Astrocyte (in vitro differentiated cells and primary cell): ENCODE measurements at regions not wholly inside any gene's neighbourhood (a gene's known extent, or its start where the extent isn't known, plus 50 kb on each side); places are given as distances from the start of the nearest gene placed in this dataset.

Source experiments
- DNase-seq: peaks from one replicate; pipeline ENCODE4 v3.0.0-alpha.2; 2010; ENCODE audit warnings: low read depth
- FAIRE-seq: peaks from 2 replicates; lab custom pipeline; 2011; peaks lifted over from hg19 to GRCh38; lab: Jason Lieb, UNC
- H2AFZ ChIP-seq: 2 replicates; pipeline ENCODE4 v1.6.0; 2012; ENCODE audit warnings: low read depth, low read length, inconsistent platforms
- H3K27ac ChIP-seq: 2 replicates; pipeline ENCODE4 v1.5.1; 2011; ENCODE audit warnings: low read depth, low read length, inconsistent platforms
- H3K27me3 ChIP-seq: 2 replicates; pipeline ENCODE4 v1.6.0; 2011; ENCODE audit warnings: low read length, inconsistent platforms; ENCODE audit not compliant: insufficient read depth
- H3K36me3 ChIP-seq: 2 replicates; pipeline ENCODE4 v1.5.1; 2011; ENCODE audit warnings: low read length, inconsistent platforms; ENCODE audit not compliant: insufficient read depth
- H3K4me1 ChIP-seq: 2 replicates; pipeline ENCODE4 v1.5.1; 2011; ENCODE audit warnings: low read length, inconsistent platforms; ENCODE audit not compliant: insufficient read depth
- H3K4me2 ChIP-seq: 2 replicates; pipeline ENCODE4 v1.6.0; 2012; ENCODE audit warnings: low read length, inconsistent platforms
- H3K4me3 ChIP-seq: 2 replicates; pipeline ENCODE4 v1.5.1; 2011; ENCODE audit warnings: low read depth, mild to moderate bottlenecking, low read length, inconsistent platforms; ENCODE audit not compliant: insufficient read depth
- H3K79me2 ChIP-seq: 2 replicates; pipeline ENCODE4 v1.6.0; 2012; ENCODE audit warnings: mild to moderate bottlenecking, low read length, inconsistent platforms; ENCODE audit not compliant: insufficient read depth
- H3K9ac ChIP-seq: 2 replicates; pipeline ENCODE4 v1.6.0; 2012; ENCODE audit warnings: mild to moderate bottlenecking, low read length, inconsistent platforms
- H3K9me3 ChIP-seq: 2 replicates; pipeline ENCODE4 v1.5.1; 2012; ENCODE audit warnings: low read depth, mild to moderate bottlenecking, low read length, inconsistent platforms; ENCODE audit not compliant: insufficient read depth
- H4K20me1 ChIP-seq: 2 replicates; pipeline ENCODE4 v1.6.0; 2012; ENCODE audit warnings: low read length, inconsistent platforms; ENCODE audit not compliant: insufficient read depth
- H3K27ac Mint-ChIP-seq: one replicate; pipeline ENCODE4 v1.8.0; 2021; ENCODE audit warnings: mild to moderate bottlenecking, mixed read lengths; ENCODE audit not compliant: unreplicated experiment
- H3K27me3 Mint-ChIP-seq: one replicate; pipeline ENCODE4 v1.8.0; 2021; ENCODE audit warnings: low read depth, mixed read lengths; ENCODE audit not compliant: unreplicated experiment
- H3K36me3 Mint-ChIP-seq: one replicate; pipeline ENCODE4 v1.8.0; 2021; ENCODE audit warnings: low read depth, mixed read lengths; ENCODE audit not compliant: unreplicated experiment
- H3K4me1 Mint-ChIP-seq: one replicate; pipeline ENCODE4 v1.8.0; 2021; ENCODE audit warnings: low read depth, mixed read lengths; ENCODE audit not compliant: unreplicated experiment
- H3K4me3 Mint-ChIP-seq: one replicate; pipeline ENCODE4 v1.8.0; 2021; ENCODE audit warnings: mild to moderate bottlenecking, moderate library complexity, mixed read lengths; ENCODE audit not compliant: unreplicated experiment
- H3K9me3 Mint-ChIP-seq: one replicate; pipeline ENCODE4 v1.8.0; 2021; ENCODE audit warnings: mild to moderate bottlenecking, mixed read lengths; ENCODE audit not compliant: unreplicated experiment
- CTCF ChIP-seq: IDR thresholded peaks from 2 replicates; pipeline ENCODE4 v1.5.1; 2011; ENCODE audit warnings: low read depth, mild to moderate bottlenecking, inconsistent platforms, low read length, moderate library complexity; ENCODE audit not compliant: insufficient read depth
- EZH2 ChIP-seq: IDR thresholded peaks from 2 replicates; pipeline ENCODE4 v1.6.1; 2012; ENCODE audit warnings: mild to moderate bottlenecking, low read length, inconsistent platforms; ENCODE audit not compliant: insufficient read depth

GRCh38 chr11:91630916-91631673, 593.5 kb upstream of the FAT3 start:
- H3K79me2 ChIP-seq, result no peaks in the 10 kb centered on the region
- Mint-ChIP-seq H3K27me3 (no peaks in the 10 kb centered on the region), H3K9me3 (no peaks in the 10 kb centered on the region), H3K4me1 (peaks cover 13% of the 10 kb centered on the region), H3K4me3 (no peak overlapping the region), H3K27ac (peak overlapping the region; percentile 31), H3K36me3 (no peaks in the 10 kb centered on the region)
- no peaks in the 10 kb centered on the region for H3K36me3 ChIP-seq
- H3K27me3 ChIP-seq, result no peaks in the 10 kb centered on the region
- no peaks in the 10 kb centered on the region for H3K9me3 ChIP-seq
- no peak overlapping the region for H3K4me2 ChIP-seq
- no peak overlapping the region for H3K9ac ChIP-seq
- H3K4me3 ChIP-seq, result no peak overlapping the region
- TF ChIP-seq EZH2, result no peak
- no peak for TF ChIP-seq CTCF
- no peaks in the 10 kb centered on the region for H4K20me1 ChIP-seq
- H3K27ac ChIP-seq, result no peak overlapping the region
- H2AFZ ChIP-seq, result no peak overlapping the region
- H3K4me1 ChIP-seq, result no peaks in the 10 kb centered on the region
- FAIRE-seq (no peak), DNase-seq (no peak)

GRCh38 chr11:91625495-91625894, 599.1 kb upstream of the FAT3 start:
- Mint-ChIP-seq H3K4me1 (peaks cover 4% of the 10 kb centered on the region), H3K9me3 (peaks cover under 1% of the 10 kb centered on the region), H3K4me3 (no peak overlapping the region), H3K27me3 (no peaks in the 10 kb centered on the region), H3K27ac (no peak overlapping the region), H3K36me3 (no peaks in the 10 kb centered on the region)
- Histone ChIP-seq H3K9ac (no peak overlapping the region), H3K4me2 (no peak overlapping the region), H3K9me3 (no peaks in the 10 kb centered on the region), H3K4me1 (no peaks in the 10 kb centered on the region), H3K36me3 (no peaks in the 10 kb centered on the region), H3K4me3 (no peak overlapping the region), H3K27ac (no peak overlapping the region), H4K20me1 (no peaks in the 10 kb centered on the region), H3K79me2 (no peaks in the 10 kb centered on the region), H2AFZ (no peak overlapping the region), H3K27me3 (no peaks in the 10 kb centered on the region)
- no peak for TF ChIP-seq CTCF
- no peak for TF ChIP-seq EZH2
- FAIRE-seq, result no peak
- no peak for DNase-seq

GRCh38 chr11:91624021-91624420, 600.6 kb upstream of the FAT3 start:
- Histone ChIP-seq H3K9ac (no peak overlapping the region), H3K4me1 (no peaks in the 10 kb centered on the region), H3K27me3 (no peaks in the 10 kb centered on the region), H3K9me3 (no peaks in the 10 kb centered on the region), H3K4me2 (no peak overlapping the region), H4K20me1 (no peaks in the 10 kb centered on the region), H3K4me3 (no peak overlapping the region), H3K27ac (no peak overlapping the region), H2AFZ (no peak overlapping the region), H3K36me3 (no peaks in the 10 kb centered on the region), H3K79me2 (no peaks in the 10 kb centered on the region)
- TF ChIP-seq CTCF (no peak), EZH2 (no peak)
- H3K9me3 Mint-ChIP-seq, result peaks cover 3% of the 10 kb centered on the region
- no peak overlapping the region for H3K27ac Mint-ChIP-seq
- no peak for DNase-seq
- H3K4me1 Mint-ChIP-seq, result peaks cover 4% of the 10 kb centered on the region
- H3K27me3 Mint-ChIP-seq, result no peaks in the 10 kb centered on the region
- no peak for FAIRE-seq
- no peak overlapping the region for H3K4me3 Mint-ChIP-seq
- H3K36me3 Mint-ChIP-seq, result no peaks in the 10 kb centered on the region
